Endothelial cell (in vitro differentiated cells): ENCODE measurements at regions not wholly inside any gene's neighbourhood (a gene's known extent, or its start where the extent isn't known, plus 50 kb on each side); places are given as distances from the start of the nearest gene placed in this dataset.

Source experiments
- DNase-seq: peaks from one replicate; pipeline ENCODE4 v3.0.0; 2021; ENCODE audit warnings: low spot score
- H3K27ac Mint-ChIP-seq: one replicate; pipeline ENCODE4 v1.8.0; 2021; ENCODE audit warnings: mixed read lengths, inconsistent platforms; ENCODE audit not compliant: unreplicated experiment
- H3K27me3 Mint-ChIP-seq: one replicate; pipeline ENCODE4 v1.8.0; 2021; ENCODE audit warnings: mild to moderate bottlenecking, moderate library complexity, mixed read lengths, inconsistent platforms; ENCODE audit not compliant: unreplicated experiment
- H3K36me3 Mint-ChIP-seq: one replicate; pipeline ENCODE4 v1.8.0; 2021; ENCODE audit warnings: mild to moderate bottlenecking, low read depth, mixed read lengths, inconsistent platforms; ENCODE audit not compliant: unreplicated experiment
- H3K4me1 Mint-ChIP-seq: one replicate; pipeline ENCODE4 v1.8.0; 2021; ENCODE audit warnings: mild to moderate bottlenecking, mixed read lengths, inconsistent platforms; ENCODE audit not compliant: unreplicated experiment
- H3K4me3 Mint-ChIP-seq: one replicate; pipeline ENCODE4 v1.8.0; 2021; ENCODE audit warnings: mild to moderate bottlenecking, mixed read lengths, inconsistent platforms; ENCODE audit not compliant: unreplicated experiment
- H3K9me3 Mint-ChIP-seq: one replicate; pipeline ENCODE4 v1.8.0; 2021; ENCODE audit warnings: mixed read lengths, inconsistent platforms; ENCODE audit not compliant: unreplicated experiment
- TF ChIP-seq, protein P1 (sequence below): fragments of 200-600 bp; sonication (generic); IDR thresholded peaks from one replicate; pipeline ENCODE4 v1.5.0; 2021; ENCODE audit warnings: antibody characterized with exemption; ENCODE audit not compliant: unreplicated experiment

DNA sequence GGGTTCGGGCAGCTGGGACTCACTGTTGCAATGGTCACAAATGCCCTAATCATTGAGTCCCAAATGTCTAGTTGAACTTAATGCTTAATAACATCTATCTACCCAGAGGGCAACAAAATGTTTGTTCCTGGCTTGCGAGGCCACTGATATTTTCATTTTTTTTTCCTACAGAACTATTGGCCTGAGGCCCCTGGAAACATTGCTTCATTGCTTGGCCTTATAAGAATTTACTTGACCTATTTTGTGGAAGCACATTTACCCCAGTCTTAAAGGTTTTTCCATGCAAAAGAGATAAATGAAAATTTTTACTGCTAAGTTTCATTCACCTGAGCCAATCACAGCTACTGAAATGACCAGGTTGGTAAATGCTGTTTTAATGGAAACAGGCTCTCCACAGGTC, 133.1 kb upstream of the RIPOR2 start:
- H3K36me3 Mint-ChIP-seq: no peaks in the 10 kb centered on the region
- H3K4me1 Mint-ChIP-seq: no peaks in the 10 kb centered on the region
- H3K27me3 Mint-ChIP-seq: no peaks in the 10 kb centered on the region
- no peak for DNase-seq
- H3K27ac Mint-ChIP-seq: no peak overlapping the region
- TF ChIP-seq, protein P1, sequence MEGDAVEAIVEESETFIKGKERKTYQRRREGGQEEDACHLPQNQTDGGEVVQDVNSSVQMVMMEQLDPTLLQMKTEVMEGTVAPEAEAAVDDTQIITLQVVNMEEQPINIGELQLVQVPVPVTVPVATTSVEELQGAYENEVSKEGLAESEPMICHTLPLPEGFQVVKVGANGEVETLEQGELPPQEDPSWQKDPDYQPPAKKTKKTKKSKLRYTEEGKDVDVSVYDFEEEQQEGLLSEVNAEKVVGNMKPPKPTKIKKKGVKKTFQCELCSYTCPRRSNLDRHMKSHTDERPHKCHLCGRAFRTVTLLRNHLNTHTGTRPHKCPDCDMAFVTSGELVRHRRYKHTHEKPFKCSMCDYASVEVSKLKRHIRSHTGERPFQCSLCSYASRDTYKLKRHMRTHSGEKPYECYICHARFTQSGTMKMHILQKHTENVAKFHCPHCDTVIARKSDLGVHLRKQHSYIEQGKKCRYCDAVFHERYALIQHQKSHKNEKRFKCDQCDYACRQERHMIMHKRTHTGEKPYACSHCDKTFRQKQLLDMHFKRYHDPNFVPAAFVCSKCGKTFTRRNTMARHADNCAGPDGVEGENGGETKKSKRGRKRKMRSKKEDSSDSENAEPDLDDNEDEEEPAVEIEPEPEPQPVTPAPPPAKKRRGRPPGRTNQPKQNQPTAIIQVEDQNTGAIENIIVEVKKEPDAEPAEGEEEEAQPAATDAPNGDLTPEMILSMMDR: no peak
- H3K4me3 Mint-ChIP-seq: no peak overlapping the region
- no peaks in the 10 kb centered on the region for H3K9me3 Mint-ChIP-seq

DNA sequence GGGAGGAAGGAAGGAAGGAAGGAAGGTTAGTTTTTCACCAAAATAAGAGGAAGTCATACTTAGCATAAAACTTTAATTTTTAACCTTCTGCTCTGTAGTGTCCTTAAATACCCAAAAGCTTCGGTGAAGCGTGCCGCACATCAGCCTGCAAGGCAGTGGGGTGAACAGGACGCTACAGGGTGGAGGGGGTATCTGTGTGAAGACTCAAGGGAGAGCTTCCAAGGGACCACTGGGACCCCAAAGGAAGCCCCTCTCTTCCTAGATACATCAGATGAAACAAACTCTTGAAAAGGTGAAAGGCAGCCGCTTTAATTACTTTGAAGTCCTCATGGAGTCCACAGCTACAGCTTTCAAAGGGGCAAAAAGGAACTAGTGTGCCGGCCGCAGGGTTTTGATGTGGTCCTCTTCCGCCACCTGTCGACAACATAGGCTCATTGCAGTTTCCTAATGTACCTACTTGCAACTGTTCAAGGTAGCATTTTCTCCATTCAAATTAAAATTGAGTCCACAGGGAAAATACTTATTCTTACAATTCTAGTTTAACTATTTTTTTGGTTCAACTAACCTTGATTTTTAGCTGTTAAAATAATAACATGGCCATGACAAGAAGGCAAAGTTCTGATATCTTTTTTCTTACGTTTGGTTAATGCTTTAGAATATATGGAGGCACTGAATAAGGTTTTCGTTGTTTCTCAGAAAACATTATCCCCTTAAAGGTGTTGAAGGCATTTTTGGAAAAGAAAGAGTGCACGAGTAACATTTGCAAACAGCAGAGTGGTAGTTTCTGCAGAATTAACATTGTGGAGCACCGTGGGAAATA, 135.0 kb upstream of the RIPOR2 start:
- no peak overlapping the region for H3K27ac Mint-ChIP-seq
- H3K4me3 Mint-ChIP-seq: no peak overlapping the region
- peak; percentile 72 for DNase-seq
- H3K4me1 Mint-ChIP-seq: no peaks in the 10 kb centered on the region
- H3K9me3 Mint-ChIP-seq: no peaks in the 10 kb centered on the region
- no peaks in the 10 kb centered on the region for H3K27me3 Mint-ChIP-seq
- TF ChIP-seq, protein P1: peak; percentile 92
- no peaks in the 10 kb centered on the region for H3K36me3 Mint-ChIP-seq

DNA sequence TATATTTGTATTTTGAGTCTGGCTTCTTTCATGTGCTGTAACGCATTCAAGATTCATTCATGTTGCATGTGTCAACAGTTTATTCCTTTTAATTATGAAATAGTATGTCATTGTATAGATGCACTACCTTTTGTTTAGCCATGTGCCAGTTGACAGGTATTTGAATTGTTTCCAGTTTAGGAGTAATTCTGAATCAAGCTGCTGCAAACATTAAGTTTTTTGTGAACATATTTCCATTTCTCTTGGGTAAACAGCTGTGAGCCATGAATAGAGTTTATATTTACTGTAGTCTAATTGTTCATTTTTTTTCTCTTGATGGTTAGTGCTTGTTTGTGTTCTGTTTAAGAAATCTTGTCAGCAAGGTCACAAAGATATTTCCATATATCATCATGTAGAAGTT, 142.4 kb upstream of the RIPOR2 start:
- Mint-ChIP-seq H3K4me1 (peaks cover 18% of the 10 kb centered on the region), H3K9me3 (no peaks in the 10 kb centered on the region)

DNA sequence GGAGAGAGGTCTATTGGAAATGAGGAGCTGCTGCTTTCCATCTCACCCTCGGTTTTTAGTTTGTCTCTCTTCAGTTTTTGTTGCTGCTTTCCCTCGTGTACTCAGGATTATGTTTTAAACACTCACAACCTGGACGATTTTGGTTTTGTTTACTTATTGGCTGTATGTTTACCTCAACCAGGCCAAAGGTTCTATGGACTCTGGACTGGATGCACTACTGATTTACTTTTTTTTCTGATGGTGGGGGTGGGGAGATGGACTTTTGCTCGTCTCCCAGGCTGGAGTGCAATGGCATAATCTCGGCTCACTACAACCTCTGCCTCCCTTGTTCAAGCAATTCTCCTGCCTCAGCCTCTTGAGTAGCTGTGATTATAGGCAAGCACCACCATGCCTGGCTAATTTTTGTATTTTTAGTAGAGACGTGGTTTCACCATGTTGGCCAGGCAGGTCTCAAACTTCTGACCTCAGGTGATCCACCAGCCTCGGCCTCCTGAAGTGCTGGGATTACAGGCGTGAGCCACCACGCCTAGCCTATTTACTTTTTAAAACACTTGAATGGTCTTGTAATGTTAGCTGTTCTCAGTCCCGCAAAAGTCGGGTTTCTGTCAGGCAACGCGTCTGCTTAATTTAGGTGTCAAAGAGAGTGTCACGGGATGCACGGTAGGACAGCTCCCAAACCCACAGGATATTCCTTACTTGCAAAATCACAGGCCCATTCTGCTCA, 148.2 kb upstream of the RIPOR2 start:
- Mint-ChIP-seq H3K4me1 (peaks cover 37% of the 10 kb centered on the region), H3K27ac (no peak overlapping the region), H3K9me3 (no peaks in the 10 kb centered on the region), H3K27me3 (peaks cover 1% of the 10 kb centered on the region), H3K4me3 (no peak overlapping the region), H3K36me3 (no peaks in the 10 kb centered on the region)
- DNase-seq: no peak
- TF ChIP-seq, protein P1: no peak

More for the DNA sequence above, 142.4 kb upstream of the RIPOR2 start:
- TF ChIP-seq, protein P1: no peak
- no peaks in the 10 kb centered on the region for H3K27me3 Mint-ChIP-seq
- no peak overlapping the region for H3K4me3 Mint-ChIP-seq
- H3K27ac Mint-ChIP-seq: no peak overlapping the region
- H3K36me3 Mint-ChIP-seq: no peaks in the 10 kb centered on the region
- no peak for DNase-seq

DNA sequence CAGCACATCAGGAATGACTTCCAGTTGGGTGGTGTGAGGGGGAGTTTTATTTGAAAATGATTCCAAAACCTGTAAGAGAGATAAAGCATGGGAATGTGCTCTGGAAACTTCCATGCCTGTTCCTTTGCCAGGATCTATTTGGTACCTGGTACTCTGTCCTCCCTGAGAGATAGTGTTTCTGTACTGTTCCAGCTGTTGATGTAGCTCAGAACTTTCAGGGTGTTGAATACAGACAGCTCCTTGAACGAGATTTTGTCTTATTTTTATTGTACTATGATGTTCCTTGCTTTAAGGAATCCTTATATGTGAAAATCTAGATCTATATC, 148.7 kb upstream of the RIPOR2 start:
- no peak overlapping the region for H3K4me3 Mint-ChIP-seq
- H3K4me1 Mint-ChIP-seq: peaks cover 37% of the 10 kb centered on the region
- TF ChIP-seq, protein P1: no peak
- H3K27me3 Mint-ChIP-seq: peaks cover 5% of the 10 kb centered on the region
- no peaks in the 10 kb centered on the region for H3K36me3 Mint-ChIP-seq
- H3K27ac Mint-ChIP-seq: no peak overlapping the region
- H3K9me3 Mint-ChIP-seq: no peaks in the 10 kb centered on the region
- no peak for DNase-seq
